GM21360 (cell line): ENCODE measurements at regions not wholly inside any gene's neighbourhood (a gene's known extent, or its start where the extent isn't known, plus 50 kb on each side); places are given as distances from the start of the nearest gene placed in this dataset.

ENCODE experiments used
- ATAC-seq: cut with Tn5 transposase; IDR thresholded peaks from one replicate; pipeline ENCODE4 v1.9.1; 2021; ENCODE audit warnings: mild to moderate bottlenecking, moderate library complexity; ENCODE audit not compliant: unreplicated experiment

- no peak for ATAC-seq
Measured at GRCh38 chr7:52285689-52286088, 749.7 kb upstream of the POM121L12 start.

DNA sequence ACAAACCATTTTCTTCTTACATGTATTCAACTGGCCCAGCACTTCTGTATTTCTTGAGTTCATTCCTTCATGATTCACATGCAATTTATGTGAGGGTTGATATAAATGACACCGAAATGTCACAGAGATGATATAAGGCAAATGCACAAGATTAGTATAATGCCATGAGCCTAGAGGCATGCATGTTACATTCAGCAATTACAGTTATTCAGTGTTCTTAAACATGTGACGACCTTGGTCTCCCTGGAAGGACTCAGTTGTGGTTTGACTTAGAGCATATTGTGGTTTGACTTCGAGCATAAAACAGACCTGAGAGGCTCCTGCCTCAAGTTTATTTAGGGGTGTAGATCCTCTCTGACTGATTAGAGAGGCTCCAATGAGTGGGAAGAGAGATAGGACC is 752.1 kb upstream of the POM121L12 start:
- ATAC-seq: no peak

GRCh38 chr7:52273685-52274610 is 761.5 kb upstream of the POM121L12 start:
- ATAC-seq: no peak

- no peak for ATAC-seq
Measured at GRCh38 chr7:52271703-52272102, 763.7 kb upstream of the POM121L12 start.

GRCh38 chr7:52270301-52270700 is 765.1 kb upstream of the POM121L12 start:
- no peak for ATAC-seq

GRCh38 chr7:52269669-52270068 is 765.8 kb upstream of the POM121L12 start:
- ATAC-seq: no peak

DNA sequence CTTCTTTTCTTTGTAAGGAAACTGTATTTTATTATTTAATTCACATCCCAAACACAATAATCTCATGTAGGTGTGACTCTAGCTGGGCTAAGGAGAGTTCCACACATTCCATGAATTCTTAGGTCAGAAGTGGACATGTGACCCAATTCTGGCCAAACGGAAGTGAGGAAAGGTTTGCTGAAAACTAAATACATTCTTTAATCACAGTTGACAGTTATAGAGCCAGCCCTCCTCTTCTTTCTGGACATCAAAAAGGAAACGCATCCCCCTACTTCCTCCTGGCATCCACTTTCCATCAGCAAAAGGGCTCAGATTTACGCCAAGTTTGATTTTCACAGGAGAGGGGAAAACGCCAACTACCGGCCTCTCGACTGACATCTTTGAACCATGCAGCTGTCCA is 774.4 kb upstream of the POM121L12 start:
- ATAC-seq: no peak

GRCh38 chr7:52260046-52260665 is 775.3 kb upstream of the POM121L12 start:
- ATAC-seq: no peak

- no peak for ATAC-seq
Measured at GRCh38 chr7:52257890-52258289, 777.5 kb upstream of the POM121L12 start.

- no peak for ATAC-seq
Measured at GRCh38 chr7:52254396-52255010, 780.9 kb upstream of the POM121L12 start.

GRCh38 chr7:52253953-52254352 is 781.5 kb upstream of the POM121L12 start:
- ATAC-seq: no peak

DNA sequence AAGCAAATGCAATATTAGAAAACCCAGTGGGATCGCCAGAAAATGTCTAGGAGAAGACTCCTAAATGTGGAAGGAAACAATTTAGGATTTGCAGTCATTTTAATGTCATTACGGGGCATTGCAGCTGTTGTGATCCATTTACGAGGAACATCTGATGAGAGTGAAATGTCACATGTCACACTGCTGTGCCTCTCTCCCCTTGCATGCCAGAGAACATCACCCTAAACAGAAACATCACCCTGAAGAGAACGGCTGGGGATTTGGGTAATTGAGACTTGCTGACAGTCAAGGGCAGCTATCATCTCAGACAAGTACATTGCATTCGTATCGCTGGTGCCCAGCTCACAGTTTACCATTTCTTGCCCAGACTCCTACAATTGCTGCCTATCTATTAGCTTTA is 785.7 kb upstream of the POM121L12 start:
- no peak for ATAC-seq

DNA sequence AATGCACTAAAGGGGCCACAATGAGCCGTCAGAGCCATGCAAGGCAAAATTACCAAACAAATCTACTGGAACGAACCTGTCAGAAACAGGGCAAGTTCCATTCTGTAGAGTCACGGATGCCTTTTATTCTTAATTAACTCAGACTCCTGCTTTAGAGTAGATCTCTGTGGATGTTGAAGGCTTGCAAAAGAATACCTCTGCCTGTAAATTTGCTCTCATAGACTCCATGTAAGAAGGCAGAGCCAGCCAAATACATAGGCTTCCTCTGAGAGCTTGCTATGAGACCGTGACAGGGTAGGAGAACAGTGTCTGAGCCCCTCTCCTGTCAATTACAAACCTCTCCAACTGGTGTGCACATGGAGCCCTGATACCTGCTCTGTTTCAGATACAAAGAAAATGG is 787.9 kb upstream of the POM121L12 start:
- ATAC-seq: no peak

- ATAC-seq: no peak
Measured at GRCh38 chr7:52243685-52244084, 791.7 kb upstream of the POM121L12 start.

DNA sequence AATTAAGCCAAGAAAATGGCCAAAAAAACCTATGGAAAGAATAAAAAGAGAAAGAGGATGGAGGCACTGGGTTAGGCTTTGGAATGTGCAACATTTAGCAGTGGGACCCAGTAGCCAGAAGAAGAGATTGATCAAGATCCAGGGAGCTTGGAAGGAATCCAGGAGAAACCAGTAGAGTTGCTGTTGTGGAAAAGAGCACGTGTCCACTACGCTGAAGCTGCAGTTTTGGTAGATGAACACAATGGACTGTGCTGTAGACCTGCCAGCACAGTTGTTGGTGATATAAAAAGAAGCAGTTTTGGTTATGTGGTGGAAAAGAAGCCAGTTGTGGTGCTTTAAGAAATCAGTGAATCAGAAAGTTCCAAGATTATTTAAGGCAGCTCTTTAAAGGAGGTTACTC is 802.2 kb upstream of the POM121L12 start:
- no peak for ATAC-seq

- no peak for ATAC-seq
Measured at GRCh38 chr7:52211930-52212329, 823.5 kb upstream of the POM121L12 start.

DNA sequence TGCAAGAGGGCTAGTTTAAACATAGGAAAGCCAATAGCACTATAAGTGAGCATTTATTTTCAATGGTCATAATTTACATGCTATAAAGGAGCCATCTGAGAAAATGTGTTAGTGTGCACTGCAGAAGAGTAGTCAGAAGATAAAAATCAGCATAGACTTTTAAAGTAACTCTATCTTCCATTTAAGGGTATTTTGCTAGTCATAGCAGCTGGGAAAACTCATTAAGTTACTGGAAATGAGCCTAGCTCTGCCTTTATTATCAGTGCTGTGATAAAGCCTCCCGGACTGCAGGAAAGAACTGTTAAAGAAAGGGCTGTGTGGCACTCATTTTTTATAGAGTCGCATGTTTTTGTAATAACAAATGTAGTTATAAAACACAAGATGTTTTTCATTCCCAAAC is 825.8 kb upstream of the POM121L12 start:
- no peak for ATAC-seq

DNA sequence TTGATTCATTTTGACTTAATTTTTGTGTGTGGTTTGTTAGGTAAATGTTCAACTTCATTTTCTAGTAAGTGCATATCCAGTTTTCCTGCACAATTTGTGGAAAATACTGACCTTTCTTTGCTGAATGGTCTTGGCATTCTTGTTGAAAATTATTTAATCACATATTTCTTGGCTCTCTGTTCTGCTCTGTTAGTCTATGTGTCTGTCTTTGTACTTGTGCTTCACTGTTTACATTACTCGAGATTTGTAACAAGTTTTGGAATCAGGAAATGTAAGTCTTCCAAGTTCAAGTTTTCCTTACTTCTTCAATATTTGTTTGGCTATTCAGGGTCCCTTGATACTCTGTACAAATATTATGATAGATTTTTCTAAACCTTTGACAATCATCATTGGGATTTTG is 838.2 kb upstream of the POM121L12 start:
- ATAC-seq: no peak

DNA sequence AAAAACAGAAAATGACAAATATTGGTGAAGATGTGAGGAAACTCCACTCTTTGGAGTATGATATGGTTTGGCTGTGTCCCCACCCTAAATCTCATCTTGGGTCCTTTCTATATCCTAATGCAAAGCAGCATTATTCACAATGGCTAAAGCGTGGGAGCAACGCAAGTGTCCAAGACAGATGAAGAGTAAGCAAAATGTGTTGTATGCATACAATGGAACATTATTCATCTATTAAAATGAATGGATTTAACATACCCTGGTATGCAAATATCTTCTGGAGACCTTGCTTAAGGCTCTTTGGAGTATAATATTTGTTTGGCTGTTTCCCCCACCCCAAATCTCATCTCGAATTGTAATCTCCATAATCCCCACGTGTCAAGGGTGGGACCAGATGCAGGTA is 839.8 kb upstream of the POM121L12 start:
- no peak for ATAC-seq

DNA sequence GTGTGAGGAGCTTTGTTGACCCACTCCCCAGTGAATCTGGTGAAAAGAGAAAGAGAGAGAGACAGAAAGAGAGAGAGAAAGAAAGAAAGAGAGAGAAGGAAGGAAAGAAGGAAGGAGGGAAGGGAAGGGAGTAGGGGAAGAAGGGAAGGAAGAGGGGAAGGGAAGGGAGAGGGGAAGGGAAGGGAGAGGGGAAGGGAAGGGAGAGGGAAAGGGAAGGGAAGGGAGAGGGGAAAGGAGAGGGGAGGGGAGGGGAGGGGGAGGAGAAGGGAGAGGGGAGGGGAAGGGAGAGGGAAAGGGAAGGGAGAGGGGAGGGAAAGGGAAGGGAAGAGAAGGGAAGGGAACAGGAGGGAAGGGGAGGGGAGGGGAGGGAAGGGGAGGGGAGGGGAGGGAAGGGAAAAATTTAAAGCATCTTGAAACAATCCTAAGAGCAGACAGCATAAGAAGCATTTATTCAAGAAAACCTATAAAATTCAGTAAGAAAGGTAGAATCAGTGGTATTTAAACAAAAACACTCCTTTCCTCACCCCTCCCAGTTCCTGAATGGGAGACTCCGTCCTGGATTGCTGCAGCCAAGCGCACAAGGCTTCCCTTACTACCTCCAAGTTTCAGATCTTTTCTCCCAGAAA is 846.2 kb upstream of the POM121L12 start:
- no peak for ATAC-seq

DNA sequence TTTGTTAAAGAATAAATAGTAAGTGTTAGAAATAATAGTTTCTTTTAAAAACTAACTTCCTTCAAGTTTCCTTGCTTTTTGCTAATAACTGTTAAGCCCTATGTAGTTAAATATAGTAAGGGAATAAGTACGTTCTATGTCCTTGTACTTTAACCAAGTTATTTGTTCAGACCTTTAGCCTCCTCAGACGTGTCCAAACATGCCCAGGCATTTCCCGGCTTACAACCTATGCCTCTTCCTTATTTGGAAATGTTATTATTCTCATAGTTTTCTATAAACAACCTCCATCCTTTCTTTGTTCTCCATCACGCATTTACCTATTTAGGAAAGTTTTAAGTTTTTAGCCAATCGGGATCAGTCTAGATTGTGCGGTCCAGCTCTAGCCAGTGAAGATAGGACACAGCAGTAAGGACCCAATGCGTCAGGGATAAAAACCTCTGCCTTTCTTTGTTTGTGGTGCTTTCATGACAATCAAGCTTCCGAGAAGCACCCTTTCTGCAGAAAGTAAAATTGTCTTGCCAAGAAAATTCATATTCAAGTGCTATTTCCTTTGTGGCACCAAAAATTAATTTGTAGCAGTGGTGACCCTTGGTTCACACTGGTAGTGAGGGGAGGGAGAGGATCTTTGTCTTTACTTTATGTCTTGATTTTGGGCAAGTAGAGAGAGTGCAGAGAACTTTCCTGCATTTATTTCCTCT is 851.3 kb upstream of the POM121L12 start:
- no peak for ATAC-seq
